HCT116 (cell line): ENCODE measurements at regions not wholly inside any gene's neighbourhood (a gene's known extent, or its start where the extent isn't known, plus 50 kb on each side); places are given as distances from the start of the nearest gene placed in this dataset.

Experiments used
- ATAC-seq: fragments of 200-7000 bp; cut with Tn5 transposase; 2 replicates; pipeline ENCODE4 v1.9.1; 2020; ENCODE audit warnings: mild to moderate bottlenecking, moderate library complexity
- BruUV-seq: library from RNA; stranded (reverse); fragments of 400-500 nt; replicated peaks from 2 replicates; lab custom pipeline; 2021; lab: Mats Ljungman, UMichigan
- CTCF ChIA-PET: fragments of 300-600 bp; sonication (Branson Sonifier 250); formaldehyde crosslinking; loops from one replicate; lab custom pipeline; 2021; ENCODE audit warnings: antibody characterized with exemption; lab: Charles Lee
- POLR2A ChIA-PET: fragments of 300-600, 350-600 bp; sonication (Branson Sonifier 250); formaldehyde crosslinking; loops from one replicate; lab custom pipeline; 2021; ENCODE audit warnings: antibody characterized with exemption; lab: Charles Lee
- RAD21 ChIA-PET, 2 experiments: fragments of 300-600 bp; sonication (Branson Sonifier 250); formaldehyde crosslinking; loops; one replicate each; lab custom pipeline; 2023; ENCODE audit warnings: low total read pairs in 2 of 2; ENCODE audit not compliant: uncharacterized antibody in 2 of 2, unreplicated experiment in 2 of 2, low non-redundant PET in 1 of 2; lab: Charles Lee
- DNase-seq: peaks from one replicate; pipeline ENCODE4 v3.0.0-alpha.2; 2010; ENCODE audit warnings: low read depth, low spot score
- H2AFZ ChIP-seq: fragments of 200-600 bp; shearing (Covaris generic), sonication (generic); 2 replicates; pipeline ENCODE4 v1.6.1; 2017; ENCODE audit warnings: low read depth, mixed run types, mixed read lengths, antibody characterized with exemption, low read length; ENCODE audit not compliant: poor library complexity, severe bottlenecking
- H3K27ac ChIP-seq: 2 replicates; pipeline ENCODE4 v1.5.1; 2012; ENCODE audit warnings: low read depth, low read length
- H3K27me3 ChIP-seq: fragments of 200-600 bp; sonication (generic); 2 replicates; pipeline ENCODE4 v1.6.1; 2016; ENCODE audit warnings: mixed run types, low read length, mixed read lengths; ENCODE audit not compliant: insufficient read depth
- H3K36me3 ChIP-seq, 2 experiments: fragments of 200-500 bp in 1 of 2; fragments of 200-600 bp in 1 of 2; sonication (Bioruptor generic) in 1 of 2; sonication (generic) in 1 of 2; 2 replicates each; pipeline versions ENCODE4 v1.5.1 to v1.6.1; 2014 to 2016; ENCODE audit warnings: low read length in 2 of 2, inconsistent platforms in 1 of 2, mixed read lengths in 1 of 2, mixed run types in 1 of 2; ENCODE audit not compliant: insufficient read depth in 2 of 2, control insufficient read depth in 1 of 2
- H3K4me1 ChIP-seq, 2 experiments: fragments of 200-600 bp in 1 of 2; sonication (generic) in 1 of 2; 2 replicates each; pipeline versions ENCODE4 v1.5.1 to v1.6.1; 2012 to 2017; ENCODE audit warnings: low read length in 2 of 2, inconsistent platforms in 1 of 2, mild to moderate bottlenecking in 1 of 2, mixed read lengths in 1 of 2, mixed run types in 1 of 2, moderate library complexity in 1 of 2; ENCODE audit not compliant: insufficient read depth in 2 of 2, control insufficient read depth in 1 of 2
- H3K4me2 ChIP-seq: fragments of 200-600 bp; sonication (generic); 2 replicates; pipeline ENCODE4 v1.6.1; 2017; ENCODE audit warnings: mixed run types, low read length, mixed read lengths
- H3K4me3 ChIP-seq, 2 experiments: fragments of 200-600 bp in 1 of 2; sonication (generic) in 1 of 2; replicated peaks in 1 of 2; 2 replicates each; pipeline ENCODE4 v1.5.1; 2011 to 2016; ENCODE audit warnings: low read length in 2 of 2, control low read depth in 1 of 2, low read depth in 1 of 2, mild to moderate bottlenecking in 1 of 2, mixed read lengths in 1 of 2, mixed run types in 1 of 2
- H3K79me2 ChIP-seq: fragments of 200-600 bp; sonication (generic); 2 replicates; pipeline ENCODE4 v1.6.1; 2017; ENCODE audit warnings: mild to moderate bottlenecking, mixed run types, low read length, moderate library complexity, mixed read lengths; ENCODE audit not compliant: insufficient read depth
- H3K9ac ChIP-seq: fragments of 200-600 bp; sonication (generic); 2 replicates; pipeline ENCODE4 v1.6.1; 2016; ENCODE audit warnings: low read length, mixed read lengths
- H3K9me2 ChIP-seq: fragments of 200-600 bp; sonication (generic), shearing (Covaris generic); 2 replicates; pipeline ENCODE4 v1.6.1; 2017; ENCODE audit warnings: mixed run types, mild to moderate bottlenecking, moderate library complexity; ENCODE audit not compliant: insufficient read depth
- H3K9me3 ChIP-seq, 2 experiments: fragments of 200-500 bp in 1 of 2; fragments of 200-600 bp in 1 of 2; sonication (Bioruptor generic) in 1 of 2; sonication (generic) in 1 of 2; 2 replicates each; pipeline ENCODE4 v1.6.1; 2014 to 2017; ENCODE audit warnings: low read length in 2 of 2, mixed read lengths in 2 of 2, inconsistent platforms in 1 of 2, low read depth in 1 of 2, mild to moderate bottlenecking in 1 of 2, mixed run types in 1 of 2, moderate library complexity in 1 of 2; ENCODE audit not compliant: control insufficient read depth in 1 of 2, insufficient read depth in 1 of 2
- H4K20me1 ChIP-seq: fragments of 200-600 bp; sonication (generic), shearing (Covaris generic); 2 replicates; pipeline ENCODE4 v1.6.1; 2017; ENCODE audit warnings: mixed run types, mild to moderate bottlenecking, moderate library complexity; ENCODE audit not compliant: insufficient read depth
- CBX3 ChIP-seq: IDR thresholded peaks from 2 replicates; pipeline ENCODE4 v1.6.1; 2012; ENCODE audit warnings: low read depth
- CTCF ChIP-seq, 3 experiments: fragments of 200-600 bp in 1 of 3; sonication (generic) in 1 of 3; IDR thresholded peaks in 2 of 3; conservative IDR thresholded peaks in 1 of 3; 2 replicates each; pipeline ENCODE4 v1.5.1; 2012 to 2017; ENCODE audit warnings: low read depth in 2 of 3, low read length in 2 of 3, antibody characterized with exemption in 1 of 3, borderline replicate concordance in 1 of 3, control low read depth in 1 of 3, mild to moderate bottlenecking in 1 of 3, mixed read lengths in 1 of 3, mixed run types in 1 of 3, moderate library complexity in 1 of 3; ENCODE audit not compliant: insufficient read depth in 1 of 3
- POLR2AphosphoS5 ChIP-seq: IDR thresholded peaks from 2 replicates; pipeline ENCODE4 v1.6.1; 2011; ENCODE audit warnings: mild to moderate bottlenecking, low read depth, low read length, moderate library complexity
- RAD21 ChIP-seq: IDR thresholded peaks from 2 replicates; pipeline ENCODE4 v1.6.1; 2012; ENCODE audit warnings: low read depth, mild to moderate bottlenecking
- REST ChIP-seq: IDR thresholded peaks from 2 replicates; pipeline ENCODE4 v1.6.1; 2012; ENCODE audit warnings: low read depth
- SIN3A ChIP-seq: IDR thresholded peaks from 2 replicates; pipeline ENCODE4 v1.6.1; 2012; ENCODE audit warnings: low read depth
- SRF ChIP-seq: IDR thresholded peaks from 2 replicates; pipeline ENCODE4 v1.6.1; 2012; ENCODE audit warnings: low read depth
- ZNF274 ChIP-seq: fragments of 200-500 bp; sonication (Bioruptor generic); IDR thresholded peaks from 2 replicates; pipeline ENCODE4 v1.6.1; 2014; ENCODE audit warnings: mild to moderate bottlenecking, low read depth, low read length, inconsistent platforms
- intact Hi-C: fragments of 100-400 bp; cut with micrococcal nuclease; formaldehyde crosslinking; loops from 2 replicates; pipeline ENCODE4 v1.10.0; 2022

- H3K27me3 ChIP-seq: no peaks in the 10 kb centered on the region
- no peaks in the 10 kb centered on the region for H3K9me3 ChIP-seq
- H3K4me1 ChIP-seq: 0 out of 4 replicates have a peak, but pooled peaks cover 0 to 3% of the 10 kb centered on the region in 2 experiments
- intact Hi-C loops: no loop called here
- H3K4me3 ChIP-seq: no peak overlapping the region
- no peaks in the 10 kb centered on the region for H3K9me2 ChIP-seq
- CTCF ChIA-PET: no interaction called here
- H3K79me2 ChIP-seq: no peaks in the 10 kb centered on the region
- H2AFZ ChIP-seq: peak overlapping the region; percentile 15
- H3K9ac ChIP-seq: no peak overlapping the region
- BruUV-seq: no TSS peak
- no peak overlapping the region for H3K4me2 ChIP-seq
- H3K36me3 ChIP-seq: no peaks in the 10 kb centered on the region
- H3K27ac ChIP-seq: no peak overlapping the region
- TF ChIP-seq SIN3A (no peak), CTCF (IDR thresholded peaks at IDR 0.05 in 2 of 3, conservative IDR thresholded peaks at IDR 0.05 in 1 of 3; ENCODE audit: borderline replicate concordance in 1 of 3, insufficient read depth in 1 of 3, low read depth in 2 of 3, low read length in 2 of 3) (no peak), RAD21 (no peak), REST (no peak), SRF (no peak), POLR2AphosphoS5 (no peak), CBX3 (no peak), ZNF274 (no peak)
- ATAC-seq (no peak), DNase-seq (no peak)
- RAD21 ChIA-PET: no interaction called here
- POLR2A ChIA-PET: no interaction called here
- no peaks in the 10 kb centered on the region for H4K20me1 ChIP-seq
Measured at GRCh38 chr4:123941306-123941705, 544.7 kb downstream of the SPRY1 start.
